CD4-positive, CD25-positive, alpha-beta regulatory T cell (primary cell): ENCODE measurements at regions not wholly inside any gene's neighbourhood (a gene's known extent, or its start where the extent isn't known, plus 50 kb on each side); places are given as distances from the start of the nearest gene placed in this dataset.
"Not testable (repeated sequence)": the region's sequence is repeated elsewhere in the genome, so short reads cannot be mapped to it uniquely, and the experiment has no call there.

ENCODE experiments used
- ATAC-seq, 2 donors: fragments of 150-1000 bp; cut with Tn5 transposase; one replicate each; pipeline ENCODE4 v1.10.0; 2021; ENCODE audit warnings: low read depth in 2 of 2, moderate number of reproducible peaks in 2 of 2, moderate library complexity in 1 of 2
- DNase-seq, 3 donors: peaks; one replicate each; pipeline versions ENCODE4 v3.0.0 to v3.0.0-alpha.2; 2012 to 2022; ENCODE audit warnings: mixed read lengths in 1 of 3
- H3K27ac ChIP-seq: one replicate; pipeline ENCODE4 v1.7.0; 2013; ENCODE audit warnings: mild to moderate bottlenecking, low read length; ENCODE audit not compliant: insufficient read depth, poor library complexity, severe bottlenecking
- H3K27me3 ChIP-seq: one replicate; pipeline ENCODE4 v1.7.0; 2013; ENCODE audit warnings: low read length; ENCODE audit not compliant: control insufficient read depth, insufficient read depth
- H3K36me3 ChIP-seq: one replicate; pipeline ENCODE4 v1.7.0; 2013; ENCODE audit warnings: mild to moderate bottlenecking, low read length, moderate library complexity; ENCODE audit not compliant: control insufficient read depth, insufficient read depth
- H3K4me1 ChIP-seq: 2 replicates; pipeline ENCODE4 v1.7.0; 2013; ENCODE audit warnings: mild to moderate bottlenecking, low read length; ENCODE audit not compliant: insufficient read depth, control insufficient read depth, poor library complexity, severe bottlenecking
- H3K4me3 ChIP-seq: one replicate; pipeline ENCODE4 v1.7.0; 2013; ENCODE audit warnings: low read depth, mild to moderate bottlenecking, low read length, moderate library complexity
- H3K9me3 ChIP-seq, 2 experiments: 1 replicate in 1 of 2; 2 replicates in 1 of 2; pipeline ENCODE4 v1.7.0; 2013; ENCODE audit warnings: low read length in 2 of 2, mild to moderate bottlenecking in 1 of 2, moderate library complexity in 1 of 2; ENCODE audit not compliant: control insufficient read depth in 2 of 2
- H3K27ac Mint-ChIP-seq, 3 donors: one replicate each; pipeline ENCODE4 v1.8.0; 2020 to 2022; ENCODE audit warnings: mild to moderate bottlenecking in 3 of 3, mixed read lengths in 3 of 3, moderate library complexity in 2 of 3
- H3K27me3 Mint-ChIP-seq: one replicate; pipeline ENCODE4 v1.8.0; 2022; ENCODE audit warnings: mild to moderate bottlenecking, mixed read lengths
- H3K36me3 Mint-ChIP-seq: one replicate; pipeline ENCODE4 v1.8.0; 2020; ENCODE audit warnings: mixed read lengths
- H3K4me1 Mint-ChIP-seq, 4 donors: one replicate each; pipeline ENCODE4 v1.8.0; 2020 to 2022; ENCODE audit warnings: mixed read lengths in 4 of 4, mild to moderate bottlenecking in 1 of 4
- H3K4me3 Mint-ChIP-seq, 4 donors: one replicate each; pipeline ENCODE4 v1.8.0; 2020 to 2022; ENCODE audit warnings: mild to moderate bottlenecking in 4 of 4, mixed read lengths in 4 of 4, moderate library complexity in 3 of 4
- H3K9me3 Mint-ChIP-seq, 7 donors: one replicate each; pipeline ENCODE4 v1.8.0; 2020 to 2022; ENCODE audit warnings: mixed read lengths in 7 of 7, mild to moderate bottlenecking in 3 of 7, moderate library complexity in 2 of 7

GRCh38 chr11:22001803-22002202 lies 191.1 kb upstream of the ANO5 start:
- peaks cover 0 to 18% (median 7%) of the 10 kb centered on the region in 7 donors for H3K9me3 Mint-ChIP-seq
- not testable (repeated sequence) for H3K27ac Mint-ChIP-seq, H3K27me3 Mint-ChIP-seq, H3K36me3 Mint-ChIP-seq, H3K9me3 ChIP-seq, H3K36me3 ChIP-seq, H3K4me1 ChIP-seq, H3K4me3 Mint-ChIP-seq, H3K4me3 ChIP-seq, H3K4me1 Mint-ChIP-seq, H3K27ac ChIP-seq, ATAC-seq, H3K27me3 ChIP-seq, DNase-seq

GRCh38 chr11:22006901-22007300 lies 186.0 kb upstream of the ANO5 start:
- Mint-ChIP-seq H3K4me3 (no peak overlapping the region), H3K27me3 (no peaks in the 10 kb centered on the region), H3K36me3 (no peaks in the 10 kb centered on the region), H3K27ac (no peak overlapping the region), H3K4me1 (no peaks in the 10 kb centered on the region), H3K9me3 (peaks cover 2 to 18% (median 9%) of the 10 kb centered on the region in 7 donors)
- Histone ChIP-seq H3K4me3 (no peak overlapping the region), H3K36me3 (no peaks in the 10 kb centered on the region), H3K27me3 (no peaks in the 10 kb centered on the region), H3K9me3 (peaks cover 2 to 5% of the 10 kb centered on the region in 2 experiments), H3K4me1 (no peaks in the 10 kb centered on the region), H3K27ac (no peak overlapping the region)
- no peak for DNase-seq
- ATAC-seq = no peak

GRCh38 chr11:22031791-22032190 lies 161.1 kb upstream of the ANO5 start:
- no peak for ATAC-seq
- peaks cover 3 to 22% (median 9%) of the 10 kb centered on the region in 7 donors for H3K9me3 Mint-ChIP-seq
- no peak for DNase-seq
- H3K36me3 Mint-ChIP-seq = no peaks in the 10 kb centered on the region
- Histone ChIP-seq H3K27ac (no peak overlapping the region), H3K9me3 (peaks cover 0 to 4% of the 10 kb centered on the region in 2 experiments), H3K27me3 (no peaks in the 10 kb centered on the region), H3K36me3 (no peaks in the 10 kb centered on the region), H3K4me3 (no peak overlapping the region), H3K4me1 (no peaks in the 10 kb centered on the region)
- no peaks in the 10 kb centered on the region for H3K4me1 Mint-ChIP-seq
- no peaks in the 10 kb centered on the region for H3K27me3 Mint-ChIP-seq
- H3K4me3 Mint-ChIP-seq = no peak overlapping the region
- H3K27ac Mint-ChIP-seq = no peak overlapping the region

- no peak overlapping the region for H3K27ac Mint-ChIP-seq
- H3K27me3 Mint-ChIP-seq = no peaks in the 10 kb centered on the region
- Histone ChIP-seq H3K36me3 (no peaks in the 10 kb centered on the region), H3K27me3 (no peaks in the 10 kb centered on the region), H3K9me3 (peaks cover 0 to 4% of the 10 kb centered on the region in 2 experiments), H3K4me3 (no peak overlapping the region), H3K27ac (no peak overlapping the region), H3K4me1 (no peaks in the 10 kb centered on the region)
- peaks cover 1 to 22% (median 3%) of the 10 kb centered on the region in 7 donors for H3K9me3 Mint-ChIP-seq
- no peak for DNase-seq
- H3K36me3 Mint-ChIP-seq = no peaks in the 10 kb centered on the region
- no peak for ATAC-seq
- no peaks in the 10 kb centered on the region for H3K4me1 Mint-ChIP-seq
- H3K4me3 Mint-ChIP-seq = no peak overlapping the region
Measured at GRCh38 chr11:22037505-22037904, 155.4 kb upstream of the ANO5 start.

- H3K4me3 Mint-ChIP-seq = no peak overlapping the region
- H3K27me3 Mint-ChIP-seq = no peaks in the 10 kb centered on the region
- H3K4me1 Mint-ChIP-seq = no peaks in the 10 kb centered on the region
- H3K27ac Mint-ChIP-seq = no peak overlapping the region
- no peaks in the 10 kb centered on the region for H3K36me3 Mint-ChIP-seq
- no peak for DNase-seq
- no peaks in the 10 kb centered on the region for H3K27me3 ChIP-seq
- no peak overlapping the region for H3K27ac ChIP-seq
- ATAC-seq = no peak
- no peaks in the 10 kb centered on the region for H3K36me3 ChIP-seq
- peaks cover 0 to 22% (median 3%) of the 10 kb centered on the region in 7 donors for H3K9me3 Mint-ChIP-seq
- H3K4me3 ChIP-seq = no peak overlapping the region
- no peaks in the 10 kb centered on the region for H3K4me1 ChIP-seq
- no peaks in the 10 kb centered on the region for H3K9me3 ChIP-seq
Measured at GRCh38 chr11:22041039-22041438, 151.8 kb upstream of the ANO5 start.

GRCh38 chr11:22042081-22042480 lies 150.8 kb upstream of the ANO5 start:
- Mint-ChIP-seq H3K4me1 (no peaks in the 10 kb centered on the region), H3K27ac (no peak overlapping the region), H3K9me3 (peaks cover 0 to 22% (median 0%) of the 10 kb centered on the region in 7 donors), H3K4me3 (no peak overlapping the region), H3K27me3 (no peaks in the 10 kb centered on the region), H3K36me3 (no peaks in the 10 kb centered on the region)
- Histone ChIP-seq H3K27me3 (no peaks in the 10 kb centered on the region), H3K36me3 (no peaks in the 10 kb centered on the region), H3K4me3 (no peak overlapping the region), H3K27ac (no peak overlapping the region), H3K9me3 (no peaks in the 10 kb centered on the region), H3K4me1 (no peaks in the 10 kb centered on the region)
- ATAC-seq = no peak
- DNase-seq = no peak

GRCh38 chr11:22044126-22044525 lies 148.8 kb upstream of the ANO5 start:
- no peaks in the 10 kb centered on the region for H3K36me3 ChIP-seq
- Mint-ChIP-seq H3K9me3 (peaks cover 0 to 28% (median 3%) of the 10 kb centered on the region in 7 donors), H3K27ac (no peak overlapping the region), H3K36me3 (no peaks in the 10 kb centered on the region), H3K4me3 (no peak overlapping the region), H3K27me3 (no peaks in the 10 kb centered on the region), H3K4me1 (no peaks in the 10 kb centered on the region)
- no peak overlapping the region for H3K4me3 ChIP-seq
- H3K9me3 ChIP-seq = no peaks in the 10 kb centered on the region
- no peak overlapping the region for H3K27ac ChIP-seq
- no peaks in the 10 kb centered on the region for H3K27me3 ChIP-seq
- DNase-seq = no peak
- no peaks in the 10 kb centered on the region for H3K4me1 ChIP-seq
- no peak for ATAC-seq

- Mint-ChIP-seq H3K27me3 (no peaks in the 10 kb centered on the region), H3K9me3 (peaks cover 0 to 25% (median 7%) of the 10 kb centered on the region in 7 donors), H3K4me1 (no peaks in the 10 kb centered on the region), H3K27ac (no peak overlapping the region), H3K4me3 (no peak overlapping the region), H3K36me3 (no peaks in the 10 kb centered on the region)
- ATAC-seq (no peak), DNase-seq (no peak)
- no peak overlapping the region for H3K27ac ChIP-seq
- no peak overlapping the region for H3K4me3 ChIP-seq
- H3K27me3 ChIP-seq = no peaks in the 10 kb centered on the region
- H3K4me1 ChIP-seq = no peaks in the 10 kb centered on the region
- H3K9me3 ChIP-seq = peaks cover 0 to 2% of the 10 kb centered on the region in 2 experiments
- no peaks in the 10 kb centered on the region for H3K36me3 ChIP-seq
Measured at GRCh38 chr11:22049276-22049675, 143.6 kb upstream of the ANO5 start.
